H1 (cell line): ENCODE measurements at regions not wholly inside any gene's neighbourhood (a gene's known extent, or its start where the extent isn't known, plus 50 kb on each side); places are given as distances from the start of the nearest gene placed in this dataset.

Source experiments
- CTCF ChIA-PET: fragments of 300-600 bp; sonication (Branson Sonifier 250); formaldehyde crosslinking; loops from one replicate; lab custom pipeline; 2021; ENCODE audit not compliant: partially characterized antibody; lab: Charles Lee
- POLR2A ChIA-PET: fragments of 300-600 bp; sonication (Branson Sonifier 250); formaldehyde crosslinking; loops from one replicate; lab custom pipeline; 2021; ENCODE audit warnings: inconsistent platforms; ENCODE audit not compliant: partially characterized antibody; lab: Charles Lee
- DNase-seq, 2 experiments: peaks; one replicate each; pipeline versions ENCODE4 v3.0.0 to v3.0.0-alpha.2; 2010 to 2022; ENCODE audit warnings: low spot score in 2 of 2, low read depth in 1 of 2, mixed read lengths in 1 of 2
- FAIRE-seq: peaks from 2 replicates; lab custom pipeline; 2011; peaks lifted over from hg19 to GRCh38; lab: Jason Lieb, UNC
- H2AFZ ChIP-seq: 2 replicates; pipeline ENCODE4 v1.8.1; 2012; ENCODE audit warnings: low read length, inconsistent platforms
- H2AK5ac ChIP-seq: 2 replicates; pipeline ENCODE4 v1.6.1; 2013; ENCODE audit warnings: low read depth, low read length
- H2BK120ac ChIP-seq: replicated peaks from 2 replicates; pipeline ENCODE3; 2013; ENCODE audit warnings: low read depth, low read length, inconsistent platforms
- H2BK12ac ChIP-seq: 2 replicates; pipeline ENCODE4 v1.6.1; 2013; ENCODE audit warnings: low read depth, low read length
- H2BK15ac ChIP-seq: 2 replicates; pipeline ENCODE4 v1.6.1; 2013; ENCODE audit warnings: low read length
- H2BK20ac ChIP-seq: 2 replicates; pipeline ENCODE4 v1.6.1; 2013; ENCODE audit warnings: low read length
- H2BK5ac ChIP-seq: 2 replicates; pipeline ENCODE4 v1.6.1; 2013; ENCODE audit warnings: low read depth, low read length
- H3K14ac ChIP-seq: 2 replicates; pipeline ENCODE4 v1.6.1; 2013; ENCODE audit warnings: inconsistent platforms; ENCODE audit not compliant: insufficient read length
- H3K18ac ChIP-seq: 2 replicates; pipeline ENCODE4 v1.6.1; 2013; ENCODE audit warnings: low read length; ENCODE audit errors: extremely low read depth
- H3K23ac ChIP-seq: 2 replicates; pipeline ENCODE4 v1.6.1; 2013; ENCODE audit warnings: inconsistent platforms; ENCODE audit not compliant: insufficient read length
- H3K23me2 ChIP-seq: 2 replicates; pipeline ENCODE4 v1.6.1; 2013; ENCODE audit warnings: low read depth, low read length
- H3K27ac ChIP-seq: 2 replicates; pipeline ENCODE4 v1.6.1; 2011; ENCODE audit warnings: low read depth, low read length, inconsistent platforms
- H3K27me3 ChIP-seq, 4 experiments: replicated peaks in 1 of 4; 1 replicate in 1 of 4; 2 replicates in 3 of 4; pipeline versions ENCODE4 v1.6.1 to v1.8.1; 2011 to 2013; ENCODE audit warnings: low read length in 3 of 4, mild to moderate bottlenecking in 3 of 4, inconsistent platforms in 2 of 4, mixed read lengths in 2 of 4, moderate library complexity in 1 of 4; ENCODE audit not compliant: control insufficient read depth in 3 of 4, insufficient read depth in 3 of 4; ENCODE audit errors: extremely low read depth in 1 of 4
- H3K36me3 ChIP-seq, 4 experiments: 2 replicates each; pipeline versions ENCODE4 v1.6.1 to v1.8.1; 2011 to 2013; ENCODE audit warnings: mild to moderate bottlenecking in 4 of 4, low read length in 3 of 4, moderate library complexity in 2 of 4, control low read depth in 1 of 4, inconsistent platforms in 1 of 4; ENCODE audit not compliant: insufficient read depth in 4 of 4, control insufficient read depth in 2 of 4
- H3K4ac ChIP-seq: replicated peaks from 2 replicates; pipeline ENCODE3; 2013; ENCODE audit warnings: low read length, low read depth, mixed read lengths, inconsistent platforms; ENCODE audit not compliant: insufficient read length
- H3K4me1 ChIP-seq, 4 experiments: replicated peaks in 1 of 4; 1 replicate in 1 of 4; 2 replicates in 3 of 4; pipeline versions ENCODE4 v1.6.1 to v1.8.1; 2011 to 2013; ENCODE audit warnings: low read length in 3 of 4, inconsistent platforms in 2 of 4, mixed read lengths in 1 of 4; ENCODE audit not compliant: insufficient read depth in 4 of 4, control insufficient read depth in 3 of 4
- H3K4me2 ChIP-seq, 2 experiments: 2 replicates each; pipeline versions ENCODE4 v1.6.1 to v1.8.1; 2011 to 2013; ENCODE audit warnings: low read depth in 2 of 2, low read length in 2 of 2, control low read depth in 1 of 2, inconsistent platforms in 1 of 2, mild to moderate bottlenecking in 1 of 2; ENCODE audit not compliant: insufficient read depth in 1 of 2
- H3K4me3 ChIP-seq, 4 experiments: fragments of 200-600, 300-600 bp in 1 of 4; sonication (generic), shearing (Covaris generic), sonication (Bioruptor Twin) in 1 of 4; 2 replicates each; pipeline versions ENCODE4 v1.5.1 to v1.8.1; 2011 to 2016; ENCODE audit warnings: low read length in 4 of 4, low read depth in 3 of 4, control low read depth in 2 of 4, inconsistent platforms in 2 of 4, mild to moderate bottlenecking in 2 of 4, mixed read lengths in 1 of 4, moderate library complexity in 1 of 4; ENCODE audit not compliant: insufficient read depth in 2 of 4; ENCODE audit errors: extremely low read depth in 1 of 4
- H3K56ac ChIP-seq: replicated peaks from 2 replicates; pipeline ENCODE3; 2013; ENCODE audit warnings: low read depth, mild to moderate bottlenecking, mixed read lengths, low read length, inconsistent platforms; ENCODE audit not compliant: insufficient read length
- H3K79me1 ChIP-seq: 2 replicates; pipeline ENCODE4 v1.6.1; 2013; ENCODE audit warnings: low read depth, low read length, control low read depth
- H3K79me2 ChIP-seq, 2 experiments: 2 replicates each; pipeline versions ENCODE4 v1.6.1 to v1.8.1; 2012 to 2013; ENCODE audit warnings: low read length in 2 of 2, mild to moderate bottlenecking in 2 of 2, inconsistent platforms in 1 of 2; ENCODE audit not compliant: insufficient read depth in 2 of 2, control insufficient read depth in 1 of 2
- H3K9ac ChIP-seq, 4 experiments: replicated peaks in 1 of 4; 1 replicate in 1 of 4; 2 replicates in 3 of 4; pipeline versions ENCODE4 v1.6.1 to v1.8.1; 2011 to 2013; ENCODE audit warnings: low read depth in 3 of 4, low read length in 3 of 4, control low read depth in 2 of 4, mild to moderate bottlenecking in 2 of 4, moderate library complexity in 2 of 4, inconsistent platforms in 1 of 4; ENCODE audit errors: extremely low read depth in 1 of 4
- H3K9me3 ChIP-seq, 2 experiments: 2 replicates each; pipeline versions ENCODE4 v1.6.1 to v1.8.1; 2012 to 2013; ENCODE audit warnings: mild to moderate bottlenecking in 2 of 2, moderate library complexity in 2 of 2, control low read depth in 1 of 2, inconsistent platforms in 1 of 2, low read depth in 1 of 2, low read length in 1 of 2, mixed read lengths in 1 of 2; ENCODE audit not compliant: insufficient read depth in 2 of 2
- H4K20me1 ChIP-seq, 2 experiments: replicated peaks in 1 of 2; 2 replicates each; pipeline versions ENCODE3 to v1.8.1; 2011 to 2013; ENCODE audit warnings: inconsistent platforms in 2 of 2, low read length in 2 of 2, mild to moderate bottlenecking in 1 of 2; ENCODE audit not compliant: insufficient read depth in 2 of 2, control insufficient read depth in 1 of 2
- H4K5ac ChIP-seq: 2 replicates; pipeline ENCODE4 v1.6.1; 2013; ENCODE audit warnings: low read length, low read depth, mixed read lengths, inconsistent platforms; ENCODE audit not compliant: insufficient read length
- H4K8ac ChIP-seq: 2 replicates; pipeline ENCODE4 v1.8.0; 2013; ENCODE audit warnings: mild to moderate bottlenecking, moderate library complexity, low read length, inconsistent platforms; ENCODE audit not compliant: insufficient read depth; ENCODE audit errors: extremely low read depth
- H4K91ac ChIP-seq: replicated peaks from 2 replicates; pipeline ENCODE3; 2013; ENCODE audit warnings: low read length, mixed read lengths, inconsistent platforms; ENCODE audit not compliant: insufficient read length
- ATF2 ChIP-seq: IDR thresholded peaks from 2 replicates; pipeline ENCODE4 v1.6.1; 2012; ENCODE audit warnings: low read length, inconsistent platforms
- CBX5 ChIP-seq: fragments of 300-800, 300-1000 bp; sonication (generic); IDR thresholded peaks from 2 replicates; pipeline ENCODE4 v1.7.1; 2016; ENCODE audit warnings: antibody characterized with exemption, low read length, low read depth
- CEBPB ChIP-seq: IDR thresholded peaks from 2 replicates; pipeline ENCODE4 v1.6.1; 2012; ENCODE audit warnings: low read depth, low read length
- GABPA ChIP-seq: IDR thresholded peaks from 2 replicates; pipeline ENCODE4 v1.6.1; 2011; ENCODE audit warnings: mild to moderate bottlenecking, low read length, moderate library complexity, borderline replicate concordance; ENCODE audit not compliant: insufficient read depth
- HDAC2 ChIP-seq, 2 experiments: fragments of 300-600 bp in 1 of 2; sonication (generic) in 1 of 2; IDR thresholded peaks; 2 replicates each; pipeline ENCODE4 v1.6.1; 2011 to 2012; ENCODE audit warnings: low read depth in 2 of 2, low read length in 2 of 2, mild to moderate bottlenecking in 2 of 2, moderate library complexity in 2 of 2, borderline replicate concordance in 1 of 2, inconsistent platforms in 1 of 2
- KDM4A ChIP-seq: IDR thresholded peaks from one replicate; pipeline ENCODE4 v1.7.1; 2012; ENCODE audit warnings: low read depth, mild to moderate bottlenecking, moderate library complexity, low read length, inconsistent platforms; ENCODE audit not compliant: severe bottlenecking
- NANOG ChIP-seq: IDR thresholded peaks from 2 replicates; pipeline ENCODE4 v1.6.1; 2011; ENCODE audit warnings: low read length, low read depth, mild to moderate bottlenecking, inconsistent platforms; ENCODE audit not compliant: insufficient read depth, poor library complexity, severe bottlenecking
- PHF8 ChIP-seq: fragments of 200-600 bp; sonication (generic); conservative IDR thresholded peaks from 2 replicates; pipeline ENCODE4 v1.7.1; 2012; ENCODE audit warnings: low read depth, mild to moderate bottlenecking, inconsistent platforms, low read length, moderate library complexity
- SAP30 ChIP-seq: fragments of 300-600 bp; sonication (generic); IDR thresholded peaks from 2 replicates; pipeline ENCODE4 v1.7.1; 2012; ENCODE audit warnings: low read length, moderate library complexity, mild to moderate bottlenecking, inconsistent platforms; ENCODE audit not compliant: insufficient read depth, insufficient replicate concordance
- SIX5 ChIP-seq: IDR thresholded peaks from 2 replicates; pipeline ENCODE4 v1.6.1; 2011; ENCODE audit warnings: mild to moderate bottlenecking, low read depth, low read length
- WGBS, 2 experiments: shearing (Covaris generic) in 1 of 2; methylation state at CpG; one replicate each; pipeline versions ENCODE4 v1.1.6 to v1.1.7; 2013 to 2015; ENCODE audit warnings: low lambda C conversion rate in 2 of 2, mixed read lengths in 2 of 2, inconsistent platforms in 1 of 2, low coverage in 1 of 2, missing lambda C conversion rate in 1 of 2; ENCODE audit not compliant: insufficient replicate concordance in 2 of 2, insufficient coverage in 1 of 2, insufficient read length in 1 of 2; ENCODE audit errors: extremely low coverage in 1 of 2, missing lambda C conversion rate in 1 of 2; 5-methylcytosine and 5-hydroxymethylcytosine counted together

- Histone ChIP-seq H3K56ac (no peak overlapping the region), H3K18ac (no peak overlapping the region), H3K79me2 (no peaks in the 10 kb centered on the region), H3K14ac (no peak overlapping the region), H2BK15ac (no peak overlapping the region), H2BK5ac (no peak overlapping the region), H4K8ac (no peak overlapping the region), H3K36me3 (no peaks in the 10 kb centered on the region), H2BK20ac (no peak overlapping the region), H2BK120ac (no peak overlapping the region), H2BK12ac (no peak overlapping the region), H3K4me2 (no peak overlapping the region), H3K4me1 (peaks cover 3 to 16% (median 14%) of the 10 kb centered on the region in 4 experiments), H3K23me2 (peaks cover 3% of the 10 kb centered on the region), H2AFZ (no peak overlapping the region), H3K9me3 (no peaks in the 10 kb centered on the region), H3K27ac (no peak overlapping the region), H2AK5ac (no peak overlapping the region), H4K91ac (no peak overlapping the region)
- CTCF ChIA-PET = interaction anchor here (1.0 to 1.6 kb wide), 7 partner anchors 8 to 193 kb away, joined by 3 to 11 read pairs (median 4); no protein-coding TSS in a partner anchor
- POLR2A ChIA-PET = interaction anchor here (1.3 kb wide), 2 partner anchors 17 to 28 kb away, joined by 3 read pairs; no protein-coding TSS in a partner anchor
- WGBS, 2 experiments = 82% methylated on average over 1 of the region's 1 CpG; no CpG with 5 or more reads in 1 of the 2 experiments
- no peak for FAIRE-seq
- TF ChIP-seq HDAC2 (IDR thresholded peaks at IDR 0.05; ENCODE audit: borderline replicate concordance in 1 of 2, low read depth in 2 of 2, low read length in 2 of 2) (no peak), NANOG (no peak), SAP30 (no peak), ATF2 (no peak), KDM4A (no peak), CEBPB (no peak), CBX5 (no peak), GABPA (no peak), SIX5 (no peak), PHF8 (no peak)
- TF ChIP-seq, all 59 proteins: peak for 0
- no peak for DNase-seq
- Histone ChIP-seq H4K20me1 (no peaks in the 10 kb centered on the region), H3K27me3 (peaks cover 3 to 17% (median 17%) of the 10 kb centered on the region in 4 experiments), H3K23ac (no peak overlapping the region), H3K4me3 (no peak overlapping the region), H3K9ac (no peak overlapping the region), H3K79me1 (no peaks in the 10 kb centered on the region), H4K5ac (no peak overlapping the region), H3K4ac (no peak overlapping the region)
These were observed 75.7 kb upstream of the NKD1 start for GRCh38 chr16:50472472-50472871.
